CD4-positive, alpha-beta T cell (primary cell): ENCODE measurements at regions not wholly inside any gene's neighbourhood (a gene's known extent, or its start where the extent isn't known, plus 50 kb on each side); places are given as distances from the start of the nearest gene placed in this dataset.

Source experiments
- ATAC-seq: fragments of 200-7000 bp; cut with Tn5 transposase; one replicate; pipeline ENCODE4 v1.10.0; 2022; ENCODE audit warnings: mild to moderate bottlenecking; ENCODE audit not compliant: poor library complexity
- CTCF ChIA-PET: fragments of 350-600 bp; sonication (Branson Sonifier 250); formaldehyde crosslinking; loops from one replicate; lab custom pipeline; 2021; ENCODE audit warnings: antibody characterized with exemption, inconsistent platforms; lab: Charles Lee
- POLR2A ChIA-PET: fragments of 350-600 bp; sonication (Branson Sonifier 250); formaldehyde crosslinking; loops from one replicate; lab custom pipeline; 2021; ENCODE audit warnings: antibody characterized with exemption, inconsistent platforms; lab: Charles Lee
- DNase-seq, 14 experiments: peaks; one replicate each; pipeline ENCODE4 v3.0.0-alpha.2; 2013 to 2020; ENCODE audit warnings: mixed read lengths in 2 of 14
- H3K27ac ChIP-seq, 2 donors: one replicate each; pipeline versions ENCODE4 v1.5.1 to v1.7.0; 2013; ENCODE audit warnings: low read length in 2 of 2, low read depth in 1 of 2, mild to moderate bottlenecking in 1 of 2
- H3K27me3 ChIP-seq, 2 experiments: 1 replicate in 1 of 2; 2 replicates in 1 of 2; pipeline versions ENCODE4 v1.6.1 to v1.7.0; 2013; ENCODE audit warnings: low read length in 2 of 2, control low read depth in 1 of 2, mild to moderate bottlenecking in 1 of 2, moderate library complexity in 1 of 2; ENCODE audit not compliant: insufficient read depth in 2 of 2, control insufficient read depth in 1 of 2
- H3K36me3 ChIP-seq: one replicate; pipeline ENCODE4 v1.6.1; 2013; ENCODE audit warnings: low read length, control low read depth; ENCODE audit not compliant: insufficient read depth
- H3K4me1 ChIP-seq: one replicate; pipeline ENCODE4 v1.6.1; 2013; ENCODE audit warnings: low read length, control low read depth; ENCODE audit not compliant: insufficient read depth
- H3K4me3 ChIP-seq: one replicate; pipeline ENCODE4 v1.5.1; 2013; ENCODE audit warnings: mild to moderate bottlenecking, low read length, moderate library complexity
- H3K9me3 ChIP-seq, 2 experiments: 1 replicate in 1 of 2; 2 replicates in 1 of 2; pipeline versions ENCODE4 v1.6.1 to v1.7.0; 2013; ENCODE audit warnings: low read length in 2 of 2, mild to moderate bottlenecking in 2 of 2, control low read depth in 1 of 2, moderate library complexity in 1 of 2; ENCODE audit not compliant: control insufficient read depth in 1 of 2, insufficient read depth in 1 of 2
- H3K27ac Mint-ChIP-seq: one replicate; pipeline ENCODE4 v1.8.0; 2020; ENCODE audit warnings: mixed read lengths
- H3K27me3 Mint-ChIP-seq: one replicate; pipeline ENCODE4 v1.8.0; 2021; ENCODE audit warnings: mixed read lengths
- H3K36me3 Mint-ChIP-seq: one replicate; pipeline ENCODE4 v1.8.0; 2021; ENCODE audit warnings: low read depth, mixed read lengths
- H3K4me1 Mint-ChIP-seq: one replicate; pipeline ENCODE4 v1.8.0; 2021; ENCODE audit warnings: low read depth, mixed read lengths
- H3K4me3 Mint-ChIP-seq: one replicate; pipeline ENCODE4 v1.8.0; 2020; ENCODE audit warnings: mild to moderate bottlenecking, mixed read lengths
- H3K9me3 Mint-ChIP-seq: one replicate; pipeline ENCODE4 v1.8.0; 2020; ENCODE audit warnings: mixed read lengths
- intact Hi-C, 2 experiments: fragments of 100-400 bp; cut with DNase I in 1 of 2; cut with micrococcal nuclease in 1 of 2; formaldehyde crosslinking; loops; one replicate each; pipeline versions ENCODE4 v1.15.1 to v1.9.0; 2023 to 2025; cut with DNase I, micrococcal nuclease
- TF ChIP-seq, protein P1 (sequence below): fragments of 200-600 bp; IDR thresholded peaks from one replicate; pipeline ENCODE4 v1.8.0; 2022; ENCODE audit warnings: antibody characterized with exemption, mild to moderate bottlenecking

DNA sequence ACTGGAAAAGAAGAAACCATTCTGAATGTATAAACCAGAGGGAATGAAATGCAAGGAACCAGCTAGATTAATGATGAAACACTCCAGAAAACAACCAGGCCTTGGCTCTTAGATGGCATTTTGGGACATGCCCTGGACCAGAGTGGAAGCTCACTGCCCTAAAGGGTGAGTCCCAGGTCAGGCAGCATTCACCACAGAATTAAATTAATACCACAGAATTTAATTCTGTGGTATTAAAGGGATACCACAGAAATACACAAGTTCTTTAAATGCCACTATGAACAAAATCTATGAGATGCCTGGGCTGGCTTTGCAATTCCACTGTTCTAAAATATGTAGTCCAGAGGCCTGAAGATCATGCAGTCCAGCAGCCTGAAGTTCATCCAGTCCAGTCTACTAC, 122.3 kb upstream of the KYNU start:
- H3K27me3 Mint-ChIP-seq, result no peaks in the 10 kb centered on the region
- TF ChIP-seq, protein P1, sequence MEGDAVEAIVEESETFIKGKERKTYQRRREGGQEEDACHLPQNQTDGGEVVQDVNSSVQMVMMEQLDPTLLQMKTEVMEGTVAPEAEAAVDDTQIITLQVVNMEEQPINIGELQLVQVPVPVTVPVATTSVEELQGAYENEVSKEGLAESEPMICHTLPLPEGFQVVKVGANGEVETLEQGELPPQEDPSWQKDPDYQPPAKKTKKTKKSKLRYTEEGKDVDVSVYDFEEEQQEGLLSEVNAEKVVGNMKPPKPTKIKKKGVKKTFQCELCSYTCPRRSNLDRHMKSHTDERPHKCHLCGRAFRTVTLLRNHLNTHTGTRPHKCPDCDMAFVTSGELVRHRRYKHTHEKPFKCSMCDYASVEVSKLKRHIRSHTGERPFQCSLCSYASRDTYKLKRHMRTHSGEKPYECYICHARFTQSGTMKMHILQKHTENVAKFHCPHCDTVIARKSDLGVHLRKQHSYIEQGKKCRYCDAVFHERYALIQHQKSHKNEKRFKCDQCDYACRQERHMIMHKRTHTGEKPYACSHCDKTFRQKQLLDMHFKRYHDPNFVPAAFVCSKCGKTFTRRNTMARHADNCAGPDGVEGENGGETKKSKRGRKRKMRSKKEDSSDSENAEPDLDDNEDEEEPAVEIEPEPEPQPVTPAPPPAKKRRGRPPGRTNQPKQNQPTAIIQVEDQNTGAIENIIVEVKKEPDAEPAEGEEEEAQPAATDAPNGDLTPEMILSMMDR, result no peak
- no peak overlapping the region for H3K27ac ChIP-seq
- no peaks in the 10 kb centered on the region for H3K36me3 Mint-ChIP-seq
- H3K4me3 ChIP-seq, result no peak overlapping the region
- no peak for ATAC-seq
- no peaks in the 10 kb centered on the region for H3K27me3 ChIP-seq
- no peaks in the 10 kb centered on the region for H3K4me1 ChIP-seq
- peaks cover 7% of the 10 kb centered on the region for H3K9me3 Mint-ChIP-seq
- no peaks in the 10 kb centered on the region for H3K36me3 ChIP-seq
- H3K4me3 Mint-ChIP-seq, result no peak overlapping the region
- ChIA-PET CTCF (no interaction called here), POLR2A (no interaction called here)
- H3K4me1 Mint-ChIP-seq, result no peaks in the 10 kb centered on the region
- intact Hi-C loops, result no loop called here
- no peak overlapping the region for H3K27ac Mint-ChIP-seq
- no peaks in the 10 kb centered on the region for H3K9me3 ChIP-seq
- DNase-seq, result no peak

DNA sequence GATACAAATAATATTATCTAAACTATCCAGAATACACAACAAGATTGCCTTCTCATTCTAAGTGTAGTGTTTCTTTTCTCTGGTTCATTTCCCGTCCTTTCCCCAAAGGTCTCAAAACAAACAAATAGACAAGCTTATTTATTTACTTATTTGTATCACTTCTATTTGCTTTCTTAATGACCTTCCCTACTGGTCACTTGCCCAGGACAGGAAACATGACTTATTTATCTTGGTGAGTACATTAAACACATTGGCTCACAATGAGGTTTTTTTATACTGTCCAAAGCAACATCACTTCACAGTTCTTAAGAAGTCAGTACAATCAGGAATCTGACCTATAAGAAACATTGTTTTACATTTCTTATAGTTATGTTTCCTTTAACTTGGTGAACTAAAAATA, 123.3 kb upstream of the KYNU start:
- Mint-ChIP-seq H3K4me1 (no peaks in the 10 kb centered on the region), H3K9me3 (peaks cover 7% of the 10 kb centered on the region), H3K27me3 (no peaks in the 10 kb centered on the region), H3K4me3 (no peak overlapping the region), H3K27ac (no peak overlapping the region), H3K36me3 (no peaks in the 10 kb centered on the region)
- CTCF ChIA-PET, result interaction anchor here (0.9 kb wide), 1 partner anchor 9 kb away, joined by 3 read pairs; no protein-coding TSS in a partner anchor
- H3K27ac ChIP-seq, result no peak overlapping the region
- TF ChIP-seq, protein P1, result no peak
- no peaks in the 10 kb centered on the region for H3K36me3 ChIP-seq
- no peak overlapping the region for H3K4me3 ChIP-seq
- intact Hi-C loops, result no loop called here
- H3K9me3 ChIP-seq, result no peaks in the 10 kb centered on the region
- no peaks in the 10 kb centered on the region for H3K27me3 ChIP-seq
- DNase-seq, result no peak
- H3K4me1 ChIP-seq, result no peaks in the 10 kb centered on the region
- POLR2A ChIA-PET, result no interaction called here
- ATAC-seq, result no peak

DNA sequence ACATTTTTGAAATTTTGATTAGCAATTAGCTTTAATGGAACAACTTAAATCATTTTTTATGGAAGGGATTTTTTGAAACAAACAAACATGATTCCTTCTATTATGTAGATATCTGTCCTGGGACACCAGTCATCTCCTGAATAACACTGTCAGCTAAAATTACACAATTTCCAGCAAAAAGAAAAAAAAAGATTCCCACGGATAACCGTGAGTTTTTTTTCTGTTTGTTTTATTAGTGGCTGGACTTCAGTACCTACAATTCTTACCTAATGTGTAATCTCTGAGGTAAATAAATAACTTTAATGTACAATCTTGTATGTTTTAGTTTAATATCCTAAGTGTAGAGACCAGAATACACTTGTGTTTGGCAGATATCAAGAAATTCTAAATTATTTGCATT, 126.6 kb upstream of the KYNU start:
- DNase-seq (no peak), ATAC-seq (no peak)
- no peaks in the 10 kb centered on the region for H3K36me3 ChIP-seq
- intact Hi-C loops, result no loop called here
- ChIA-PET POLR2A (no interaction called here), CTCF (no interaction called here)
- TF ChIP-seq, protein P1, result no peak
- H3K27me3 Mint-ChIP-seq, result no peaks in the 10 kb centered on the region
- H3K27ac ChIP-seq, result no peak overlapping the region
- no peaks in the 10 kb centered on the region for H3K27me3 ChIP-seq
- H3K4me3 Mint-ChIP-seq, result no peak overlapping the region
- H3K27ac Mint-ChIP-seq, result no peak overlapping the region
- no peaks in the 10 kb centered on the region for H3K9me3 Mint-ChIP-seq
- peaks cover 0 to 7% of the 10 kb centered on the region in 2 experiments for H3K9me3 ChIP-seq
- no peaks in the 10 kb centered on the region for H3K4me1 ChIP-seq
- no peak overlapping the region for H3K4me3 ChIP-seq
- H3K4me1 Mint-ChIP-seq, result no peaks in the 10 kb centered on the region
- H3K36me3 Mint-ChIP-seq, result no peaks in the 10 kb centered on the region
